Right renal pelvis (tissue), 4 donors: ENCODE measurements at regions not wholly inside any gene's neighbourhood (a gene's known extent, or its start where the extent isn't known, plus 50 kb on each side); places are given as distances from the start of the nearest gene placed in this dataset.
"Not testable (repeated sequence)": the region's sequence is repeated elsewhere in the genome, so short reads cannot be mapped to it uniquely, and the experiment has no call there.

ENCODE experiments used
- DNase-seq, 4 donors: peaks; one replicate each; pipeline ENCODE4 v3.0.0-alpha.2; 2013; ENCODE audit warnings: low read depth in 4 of 4, low spot score in 3 of 4, missing footprints in 1 of 4

DNA sequence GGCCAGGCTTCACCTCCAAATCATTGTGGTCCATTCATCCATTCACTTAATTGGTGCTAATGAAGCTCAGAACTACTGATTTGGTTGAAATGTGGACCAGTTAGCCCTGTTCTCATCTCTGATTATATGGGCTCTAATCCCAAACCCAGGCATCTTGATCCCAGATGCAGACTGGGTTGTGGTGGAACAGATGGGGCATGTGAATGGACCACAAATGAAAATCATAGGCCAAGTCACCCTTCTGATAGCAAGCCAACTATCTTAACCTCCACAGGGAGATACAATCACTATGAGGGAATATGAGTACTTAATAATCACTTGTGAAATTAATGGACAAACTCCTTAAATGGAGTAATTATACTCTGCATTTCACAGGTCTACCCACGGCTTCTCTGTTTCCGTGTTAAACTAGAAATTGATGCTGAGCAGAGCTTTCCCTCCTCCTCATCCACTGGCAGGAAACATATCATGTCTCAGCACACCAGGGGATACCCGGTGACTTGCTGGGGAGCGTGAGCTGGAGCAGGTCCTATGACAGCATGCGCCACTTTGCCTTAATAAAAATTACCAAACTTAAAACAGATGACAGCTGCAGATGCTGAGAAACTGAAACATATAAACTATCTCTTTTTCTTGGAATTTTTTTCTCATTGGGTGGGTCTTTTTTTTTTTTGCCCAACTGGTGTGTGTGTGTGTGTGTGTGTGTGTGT is 108.8 kb upstream of the HEY2 start:
- no peak for DNase-seq

DNA sequence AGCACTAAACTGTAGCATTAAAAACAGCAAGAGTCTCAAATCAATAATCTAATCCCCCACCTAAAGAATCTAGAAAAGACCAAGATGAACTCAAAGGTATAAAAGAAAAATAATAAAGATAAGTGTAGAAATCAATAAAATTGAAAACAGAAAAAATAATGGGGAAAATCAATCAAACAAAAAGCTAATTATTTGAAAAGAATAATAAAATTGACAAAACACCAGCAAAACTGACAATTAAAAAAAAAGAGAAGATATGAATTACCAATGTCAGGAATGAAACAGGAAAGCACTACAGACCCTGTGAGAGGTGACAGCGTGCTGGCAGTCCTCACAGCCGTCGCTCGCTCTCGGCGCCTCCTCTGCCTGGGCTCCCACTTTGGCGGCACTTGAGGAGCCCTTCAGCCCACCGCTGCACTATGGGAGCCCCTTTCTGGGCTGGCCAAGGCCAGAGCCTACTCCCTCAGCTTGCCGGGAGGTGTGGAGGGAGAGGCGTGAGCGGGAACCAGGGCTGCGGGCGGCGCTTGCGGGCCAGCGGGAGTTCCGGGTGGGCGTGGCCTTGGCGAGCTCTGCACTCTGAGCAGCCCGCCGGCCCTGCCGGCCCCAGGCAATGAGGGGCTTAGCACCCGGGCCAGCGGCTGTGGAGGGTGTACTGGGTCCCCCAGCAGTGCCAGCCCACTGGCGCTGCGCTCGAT is 105.3 kb upstream of the HEY2 start:
- not testable (repeated sequence) for DNase-seq

DNA sequence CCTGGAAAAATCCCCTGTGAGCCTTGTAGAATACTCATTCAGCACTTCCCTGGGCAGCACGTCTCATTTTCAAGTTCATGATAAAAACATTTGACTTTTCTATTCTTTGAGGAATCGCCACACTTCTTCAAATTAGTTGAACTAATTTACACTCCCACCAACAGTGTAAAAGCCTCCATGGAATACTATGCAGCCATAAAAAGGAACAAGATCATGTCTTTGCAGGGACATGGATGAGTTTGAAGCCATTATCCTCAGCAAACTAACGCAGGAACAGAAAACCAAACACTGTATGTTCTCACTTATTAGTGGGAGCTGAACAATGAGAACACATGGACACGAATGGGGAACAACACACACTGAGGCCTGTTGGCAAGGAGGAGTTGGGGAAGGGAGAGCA is 102.0 kb upstream of the HEY2 start:
- DNase-seq, result no peak

DNA sequence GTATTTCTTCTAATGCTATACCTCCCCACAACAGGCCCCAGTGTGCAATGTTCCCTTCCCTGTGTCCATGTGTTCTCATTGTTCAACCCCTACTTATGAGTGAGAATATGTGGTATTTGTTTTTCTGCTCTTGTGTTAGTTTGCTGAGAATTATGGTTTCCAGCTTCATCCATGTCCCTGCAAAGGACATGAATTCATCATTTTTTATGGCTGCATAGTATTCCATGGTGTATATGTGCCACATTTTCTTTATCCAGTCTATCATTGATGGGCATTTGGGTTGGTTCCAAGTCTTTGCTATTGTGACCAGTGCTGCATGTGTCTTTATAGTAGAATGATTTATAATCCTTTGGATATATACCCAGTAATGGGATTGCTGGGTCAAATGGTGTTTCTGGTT is 95.7 kb upstream of the HEY2 start:
- not testable (repeated sequence) for DNase-seq

DNA sequence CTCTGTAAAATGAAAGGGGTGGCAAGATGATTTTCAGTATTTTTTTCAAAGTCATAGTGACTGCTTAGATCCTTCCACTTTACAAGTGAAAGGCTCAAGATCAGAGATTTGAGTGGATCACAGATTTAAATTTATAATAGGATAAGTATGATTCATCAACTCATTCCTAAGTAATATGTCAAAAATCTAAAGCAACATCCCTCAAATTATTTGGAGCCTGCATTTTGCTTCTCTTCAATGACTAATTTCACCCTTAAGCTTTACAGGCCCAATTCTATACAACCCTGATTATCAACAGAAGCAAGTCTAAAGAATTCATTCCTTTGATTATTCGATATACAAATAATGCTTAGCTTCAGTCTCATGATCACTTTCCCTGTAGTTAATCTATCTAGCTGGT is 93.9 kb upstream of the HEY2 start:
- no peak for DNase-seq

DNA sequence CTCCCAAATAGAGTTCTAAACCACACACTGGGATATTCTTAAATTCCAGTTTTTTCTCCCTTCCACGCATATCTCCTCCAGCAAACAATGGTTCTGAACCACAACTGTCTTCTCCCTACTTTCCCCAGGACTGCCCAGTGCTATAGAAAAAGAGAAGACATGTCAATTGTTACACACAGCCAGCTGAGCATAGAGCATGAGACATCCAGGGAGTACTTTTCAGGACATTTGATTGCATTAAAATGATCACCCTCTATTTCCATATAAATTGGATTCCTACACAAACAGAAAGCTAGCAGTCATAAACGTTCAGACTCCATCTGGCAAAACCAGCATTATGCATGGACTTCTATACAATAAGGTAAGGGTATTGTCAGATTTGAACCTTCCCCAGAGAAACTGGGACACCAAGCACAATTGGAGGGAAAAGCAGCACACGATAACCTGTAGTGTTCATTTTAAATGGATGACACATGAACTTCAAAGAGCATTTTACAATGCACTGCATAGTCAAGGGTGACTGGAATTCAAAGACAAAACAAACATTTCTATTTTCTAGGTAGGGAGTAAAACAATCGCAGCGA is 93.1 kb upstream of the HEY2 start:
- DNase-seq, result no peak

DNA sequence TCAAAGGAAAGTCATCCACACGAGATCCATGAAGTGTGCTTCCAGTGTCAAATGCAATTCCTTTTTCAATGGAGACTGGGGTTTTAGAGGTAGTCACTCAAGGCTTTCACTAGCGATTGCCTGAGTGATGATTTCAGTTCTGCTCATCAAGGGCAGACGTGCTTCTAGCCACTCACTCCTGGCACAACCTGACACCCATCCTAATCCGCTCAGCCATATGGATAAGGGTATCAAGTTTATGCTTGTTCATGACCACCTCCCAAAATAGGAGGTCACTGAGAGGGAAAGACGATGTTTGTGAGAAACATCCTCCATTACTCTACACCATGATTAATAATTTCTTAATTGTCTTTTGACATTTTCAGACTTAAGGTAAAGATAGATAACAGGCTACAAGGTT is 91.3 kb upstream of the HEY2 start:
- DNase-seq, result no peak

DNA sequence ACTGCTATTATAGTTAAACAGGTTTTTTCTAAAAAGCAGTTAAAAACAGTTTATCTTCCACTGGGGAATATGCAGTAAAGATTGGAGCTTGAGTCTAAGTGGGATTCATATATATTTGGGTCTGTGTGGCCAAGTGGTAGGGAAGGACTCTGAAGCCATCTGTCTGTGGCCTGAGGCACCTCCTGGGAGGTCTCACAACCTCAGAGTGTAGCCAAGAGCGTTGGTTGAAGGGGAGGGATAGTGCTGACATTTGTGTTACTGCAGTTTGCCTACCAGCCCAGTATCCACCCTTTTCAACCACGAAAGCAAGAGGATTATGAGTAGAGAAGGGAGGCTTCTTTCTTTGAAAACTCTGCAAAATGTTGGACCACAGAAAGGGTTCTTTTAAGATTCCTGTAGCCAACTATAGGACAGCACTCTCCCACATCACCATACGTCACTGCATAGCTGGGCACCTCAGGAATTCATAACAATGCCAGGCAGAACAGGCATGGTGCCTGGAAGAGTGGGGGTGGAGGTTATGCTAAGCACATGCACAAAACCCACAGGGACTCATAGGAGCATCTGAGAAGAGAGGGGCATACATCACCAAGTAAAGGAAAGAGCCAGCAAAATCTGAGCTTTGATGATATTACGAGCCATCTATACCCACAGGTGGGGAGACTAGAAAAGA is 90.5 kb upstream of the HEY2 start:
- no peak for DNase-seq

DNA sequence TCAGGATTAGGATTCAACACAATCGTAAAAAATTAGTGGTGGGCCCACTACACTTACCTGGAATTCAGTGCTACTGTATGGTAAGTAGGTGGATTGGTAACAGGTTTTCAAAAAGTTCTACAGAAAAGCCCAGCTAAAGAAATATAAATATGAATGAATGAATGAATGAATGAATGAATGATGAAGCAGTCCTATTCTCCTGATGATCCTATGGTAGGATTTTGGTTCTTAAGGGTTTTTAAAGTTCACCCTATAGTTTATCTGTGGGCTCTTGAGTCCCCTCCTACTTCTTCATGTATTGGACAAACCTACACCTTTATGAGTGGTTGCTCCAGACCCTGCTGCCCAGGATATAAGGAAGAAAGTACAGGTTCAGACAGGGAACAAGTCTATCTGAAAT is 89.5 kb upstream of the HEY2 start:
- no peak for DNase-seq

DNA sequence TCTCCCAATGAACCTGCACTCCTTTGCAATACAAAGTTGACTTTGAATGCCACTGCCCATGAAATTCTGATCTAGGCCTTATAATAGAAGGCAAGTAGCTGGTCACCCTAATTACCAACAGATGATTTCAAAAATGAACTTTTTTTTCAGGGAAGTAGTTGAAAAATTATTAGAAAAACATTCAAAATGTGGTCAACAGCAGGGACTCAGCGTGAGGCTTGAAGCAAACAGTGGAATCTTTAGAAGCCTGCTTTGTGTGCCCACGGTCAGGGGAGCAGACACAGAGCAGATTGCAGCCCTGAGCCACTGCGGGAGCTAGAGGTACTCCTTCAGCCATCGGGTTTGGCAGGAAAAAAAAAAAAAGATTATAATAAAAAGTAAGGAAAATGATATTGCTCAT is 87.1 kb upstream of the HEY2 start:
- DNase-seq, result no peak

DNA sequence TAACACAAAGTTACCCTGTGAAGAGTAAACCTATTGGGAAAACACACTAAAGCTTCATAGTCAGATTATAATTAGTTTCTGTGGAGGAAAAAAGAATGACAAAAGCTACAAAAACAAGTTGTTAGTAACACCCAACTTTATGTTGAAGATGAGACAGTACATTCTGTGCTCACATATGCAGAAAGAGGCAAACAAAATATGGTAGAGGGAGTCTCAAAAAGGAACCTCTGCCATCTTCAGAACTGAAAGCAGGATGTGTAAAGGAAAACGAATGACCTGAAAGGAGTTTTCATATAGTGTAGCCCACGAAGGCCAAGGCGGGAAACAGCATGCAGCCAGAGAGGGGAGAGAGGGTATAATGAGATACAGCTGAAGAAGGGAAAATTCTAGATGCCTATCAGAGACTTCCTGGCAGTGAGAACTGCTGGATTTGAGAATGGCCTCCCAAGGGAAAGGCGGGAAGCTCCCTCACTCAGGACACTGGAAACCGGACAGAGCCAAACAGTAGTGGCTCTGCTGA is 84.1 kb upstream of the HEY2 start:
- no peak for DNase-seq

DNA sequence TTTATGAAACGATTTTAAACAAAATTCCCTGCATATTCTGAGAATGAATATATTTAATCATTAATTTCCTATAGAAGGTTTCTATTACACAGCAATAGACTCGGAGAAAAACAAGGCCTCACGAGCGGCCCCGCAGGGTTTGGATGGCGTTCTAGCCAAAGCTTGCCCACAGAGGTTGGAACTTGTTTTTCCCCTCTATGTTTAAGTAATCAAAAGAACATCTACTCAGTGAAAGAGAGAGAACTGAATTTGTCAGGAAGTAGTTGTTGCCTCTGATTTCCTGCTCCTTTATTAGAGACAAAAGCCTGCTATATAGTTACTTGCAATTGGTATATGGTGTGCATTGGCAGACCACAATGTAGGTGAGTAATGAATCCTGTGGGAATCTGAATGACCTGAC is 82.1 kb upstream of the HEY2 start:
- no peak for DNase-seq

DNA sequence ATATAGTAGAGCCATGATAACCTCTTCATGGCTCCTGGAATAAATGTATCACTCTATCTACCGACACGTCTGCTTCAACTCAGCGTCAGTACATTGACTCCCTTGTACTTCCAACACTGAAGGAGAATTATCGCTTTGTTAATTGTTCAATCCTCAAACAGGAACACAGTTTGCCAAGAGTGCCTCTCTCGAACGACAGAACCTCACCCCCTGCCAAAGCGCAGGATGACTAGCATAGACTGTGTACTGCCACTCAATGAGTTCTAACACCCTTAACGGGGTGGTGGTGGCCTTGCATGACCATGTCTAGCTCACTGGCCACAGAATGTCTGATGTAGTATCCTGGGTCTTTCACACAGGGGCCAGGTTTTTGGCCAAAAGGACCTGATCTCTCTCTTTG is 81.4 kb upstream of the HEY2 start:
- no peak for DNase-seq

DNA sequence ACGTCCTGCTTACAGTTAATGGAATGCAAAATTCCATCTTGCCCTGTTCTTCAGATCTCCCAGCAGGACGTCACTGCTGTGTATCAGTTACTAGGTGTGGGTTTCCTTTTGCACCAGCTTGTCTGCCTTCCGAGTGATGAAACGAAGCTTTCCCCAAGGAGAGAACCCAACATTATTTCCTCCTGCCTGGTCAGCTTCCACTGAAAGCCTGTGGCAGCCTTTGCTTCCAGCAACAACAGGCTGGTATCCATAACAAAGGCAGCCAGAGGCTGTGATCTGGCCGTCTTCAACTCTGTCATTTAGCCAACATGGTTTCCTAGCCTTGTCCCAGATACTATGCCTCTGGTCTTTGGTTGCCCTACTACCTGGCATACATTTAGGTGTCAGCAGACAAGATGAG is 78.9 kb upstream of the HEY2 start:
- peak in 1 of 4 donors; percentile 5 for DNase-seq

DNA sequence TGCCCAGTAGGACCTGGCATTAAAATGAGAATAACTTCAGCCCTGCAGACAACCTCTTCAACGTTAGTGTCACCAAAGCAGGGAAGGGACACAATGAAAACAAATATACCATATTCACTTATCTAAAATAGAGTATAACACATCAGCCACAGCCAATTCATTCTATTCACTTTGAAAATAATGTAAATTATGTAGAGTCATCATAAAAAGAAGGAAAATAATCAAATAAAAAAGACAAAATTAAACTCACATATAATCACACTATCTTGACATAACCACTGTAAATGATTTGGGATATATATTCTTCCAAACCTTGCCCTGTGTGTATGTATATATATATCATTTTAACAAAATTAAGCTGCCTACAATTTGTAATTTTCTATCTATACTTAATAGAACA is 78.1 kb upstream of the HEY2 start:
- no peak for DNase-seq

DNA sequence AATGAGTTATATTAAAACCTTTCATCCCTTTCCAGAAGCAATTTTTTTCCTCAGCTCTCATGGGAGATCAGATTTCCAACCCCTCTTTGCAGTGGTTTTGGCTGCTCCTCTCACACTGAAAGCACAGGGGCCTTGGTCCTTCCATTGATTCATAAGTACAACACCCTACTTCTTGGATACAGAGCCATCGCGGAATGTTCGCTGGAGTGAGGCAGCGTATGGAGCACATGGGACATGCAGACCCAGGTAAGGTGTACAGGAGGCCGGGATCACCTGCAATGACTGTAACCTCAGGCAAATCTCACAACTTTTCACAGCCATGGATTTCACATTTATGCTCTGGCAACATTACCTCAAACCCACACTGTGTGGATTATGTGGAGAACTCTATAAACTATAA is 75.2 kb upstream of the HEY2 start:
- DNase-seq, result no peak

DNA sequence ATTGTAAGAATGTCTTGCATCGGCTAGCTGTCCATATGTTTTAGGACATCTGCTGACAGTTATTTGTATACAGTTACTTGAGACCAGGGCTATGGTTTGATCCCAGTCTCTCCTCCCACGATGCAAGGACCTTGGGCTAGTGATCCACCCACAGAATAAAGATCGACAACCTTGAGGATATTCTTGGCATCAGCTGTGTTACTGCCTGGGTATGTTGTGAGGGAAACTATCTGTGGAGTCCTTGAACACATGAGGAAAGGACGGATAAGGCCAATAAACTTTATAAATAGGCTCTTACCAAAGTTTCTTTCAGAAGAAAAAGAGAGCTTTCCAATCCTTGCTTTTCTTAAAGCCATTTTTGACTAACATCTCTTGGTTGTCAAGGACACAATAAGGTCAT is 70.8 kb upstream of the HEY2 start:
- DNase-seq, result no peak

DNA sequence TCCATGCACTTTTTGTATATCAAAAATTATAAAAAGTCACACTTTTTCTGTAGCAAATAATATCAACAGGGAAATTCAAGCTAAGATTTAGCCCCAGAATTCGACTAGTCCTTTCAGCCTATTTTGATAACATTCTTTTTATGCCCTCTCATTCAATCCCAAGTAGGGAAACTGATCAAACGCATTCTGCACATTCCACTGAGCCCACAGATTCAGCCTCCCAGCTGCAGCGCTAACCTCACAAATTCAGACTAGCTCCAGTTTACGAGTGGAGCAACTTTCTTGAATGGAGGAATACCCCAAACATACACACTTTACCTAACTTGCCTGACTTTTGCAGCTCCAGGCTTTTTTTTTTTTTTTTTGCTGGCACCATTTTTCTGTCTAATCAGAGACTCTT is 70.3 kb upstream of the HEY2 start:
- no peak for DNase-seq

DNA sequence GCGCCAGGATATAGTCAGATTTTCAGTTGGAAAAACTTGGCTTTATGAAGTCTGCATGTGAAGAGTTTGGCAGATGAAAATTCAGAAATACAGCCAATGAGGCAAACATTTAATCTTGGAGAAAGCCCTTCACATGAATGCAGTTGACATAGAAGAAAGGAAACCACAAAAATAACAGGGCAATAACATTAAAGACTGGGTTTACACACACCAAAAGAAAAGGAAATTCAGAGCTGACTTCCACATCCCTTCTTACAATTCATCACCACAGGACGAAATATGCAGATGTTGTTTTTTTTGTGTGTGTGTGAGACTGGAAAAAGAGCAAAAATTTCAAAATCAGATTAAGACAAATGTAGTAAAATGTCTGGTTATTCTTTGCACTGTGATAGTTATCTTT is 69.8 kb upstream of the HEY2 start:
- DNase-seq, result no peak

DNA sequence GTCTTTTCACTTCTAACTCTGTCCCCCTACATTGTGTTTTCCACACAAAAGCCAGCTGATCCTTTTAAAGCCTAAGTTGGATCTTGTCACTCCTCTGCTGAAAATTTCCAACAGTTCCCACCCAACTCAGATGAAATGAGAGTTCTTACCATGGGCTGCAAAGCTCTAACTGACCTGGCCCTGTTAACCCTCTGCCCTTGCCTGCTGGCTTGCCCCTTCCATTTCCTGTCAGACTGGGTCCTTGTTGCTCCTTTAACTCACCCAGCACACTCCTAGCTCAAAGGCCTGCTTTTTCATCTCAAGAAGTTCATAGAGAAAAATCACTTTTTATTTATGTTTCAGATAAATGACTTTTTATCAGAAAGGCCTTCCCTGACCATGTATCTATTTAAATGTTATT is 66.5 kb upstream of the HEY2 start:
- DNase-seq, result no peak

DNA sequence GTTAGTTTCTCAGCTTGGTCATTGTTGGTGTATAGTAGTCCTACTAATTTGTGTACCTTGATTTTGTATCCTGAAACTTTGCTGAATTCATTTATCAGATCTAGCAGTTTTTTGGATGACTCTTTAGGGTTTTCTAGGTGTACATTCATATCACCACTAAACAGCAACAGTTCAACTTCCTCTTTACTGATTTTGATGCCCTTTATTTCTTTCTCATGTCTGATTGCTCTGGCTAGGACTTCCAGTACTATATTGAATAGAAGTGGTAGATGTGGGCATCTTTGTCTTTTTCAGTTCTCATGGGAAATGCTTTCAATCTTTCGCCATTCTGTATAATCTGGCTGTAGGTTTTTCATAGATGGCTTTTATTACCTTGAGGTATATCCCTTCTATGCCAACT is 61.3 kb upstream of the HEY2 start:
- DNase-seq, result no peak

DNA sequence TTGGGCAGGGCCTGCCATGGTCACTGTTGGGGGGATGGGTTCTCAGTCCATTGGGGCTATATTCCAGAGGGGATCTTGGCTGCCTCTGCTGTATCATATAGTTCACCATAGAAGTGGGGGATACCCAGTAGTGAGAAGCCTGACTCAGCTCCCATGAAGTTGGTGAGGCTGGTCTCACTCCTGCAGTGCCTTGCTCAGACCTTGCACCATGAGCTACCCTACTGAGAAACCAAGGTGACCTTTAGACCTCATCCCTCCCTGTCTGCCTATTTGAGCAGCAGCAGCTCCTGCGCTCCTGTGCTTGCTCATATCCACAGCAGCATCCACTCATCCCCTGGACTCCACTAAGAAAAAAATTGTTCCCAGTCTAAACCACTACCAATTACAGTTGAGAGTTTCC is 56.0 kb upstream of the HEY2 start:
- DNase-seq, result no peak
